Lung (tissue), 11 donors: ENCODE measurements at regions not wholly inside any gene's neighbourhood (a gene's known extent, or its start where the extent isn't known, plus 50 kb on each side); places are given as distances from the start of the nearest gene placed in this dataset.

Experiments used
- ATAC-seq: fragments of 200-7000 bp; cut with Tn5 transposase; one replicate; pipeline ENCODE4 v1.9.1; 2020; ENCODE audit warnings: moderate number of reproducible peaks; ENCODE audit not compliant: insufficient read depth, low FRiP score
- DNase-seq, 3 donors: peaks; one replicate each; pipeline ENCODE4 v3.0.0-alpha.2; 2013 to 2017
- H3K27ac ChIP-seq, 2 donors: one replicate each; pipeline ENCODE4 v1.5.1; 2013; ENCODE audit warnings: mild to moderate bottlenecking in 2 of 2, moderate library complexity in 2 of 2, control low read depth in 1 of 2, inconsistent platforms in 1 of 2, low read depth in 1 of 2, low read length in 1 of 2
- H3K27me3 ChIP-seq, 3 donors: one replicate each; pipeline ENCODE4 v1.5.1; 2013; ENCODE audit warnings: low read length in 2 of 3; ENCODE audit not compliant: control insufficient read depth in 3 of 3, insufficient read depth in 3 of 3
- H3K36me3 ChIP-seq, 4 donors: one replicate each; pipeline ENCODE4 v1.5.1; 2013; ENCODE audit warnings: low read length in 4 of 4, mild to moderate bottlenecking in 1 of 4, moderate library complexity in 1 of 4; ENCODE audit not compliant: control insufficient read depth in 4 of 4, insufficient read depth in 4 of 4
- H3K4me1 ChIP-seq, 5 donors: one replicate each; pipeline ENCODE4 v1.5.1; 2013; ENCODE audit warnings: low read length in 5 of 5, mild to moderate bottlenecking in 2 of 5, moderate library complexity in 1 of 5; ENCODE audit not compliant: control insufficient read depth in 5 of 5, insufficient read depth in 5 of 5
- H3K4me3 ChIP-seq: one replicate; pipeline ENCODE4 v1.5.1; 2013; ENCODE audit warnings: mild to moderate bottlenecking, control low read depth, moderate library complexity
- H3K9ac ChIP-seq, 2 donors: one replicate each; pipeline ENCODE4 v1.5.1; 2013; ENCODE audit warnings: low read length in 2 of 2, control low read depth in 1 of 2; ENCODE audit not compliant: insufficient read depth in 1 of 2
- H3K9me3 ChIP-seq, 4 donors: one replicate each; pipeline ENCODE4 v1.5.1; 2013; ENCODE audit warnings: low read length in 3 of 4, mild to moderate bottlenecking in 1 of 4, moderate library complexity in 1 of 4; ENCODE audit not compliant: control insufficient read depth in 4 of 4, insufficient read depth in 3 of 4
- WGBS, 2 donors: extraction: QIAGEN DNeasy Blood & Tissue Kit; methylation state at CpG; one replicate each; pipeline ENCODE4 v1.1.7; 2013; 5-methylcytosine and 5-hydroxymethylcytosine counted together
- TF ChIP-seq, protein P1 (sequence below): IDR thresholded peaks from 2 replicates; pipeline ENCODE4 v1.5.1; 2012; ENCODE audit warnings: mild to moderate bottlenecking; ENCODE audit errors: control extremely low read depth, extremely low read depth
- donor health status: control.
- donor health status: control.
- donor health status: Bipolar disorder and iron deficiency.
- donor health status: healthy.
- donor health status: DM: yes; HTN: yes; CAD: no.

DNA sequence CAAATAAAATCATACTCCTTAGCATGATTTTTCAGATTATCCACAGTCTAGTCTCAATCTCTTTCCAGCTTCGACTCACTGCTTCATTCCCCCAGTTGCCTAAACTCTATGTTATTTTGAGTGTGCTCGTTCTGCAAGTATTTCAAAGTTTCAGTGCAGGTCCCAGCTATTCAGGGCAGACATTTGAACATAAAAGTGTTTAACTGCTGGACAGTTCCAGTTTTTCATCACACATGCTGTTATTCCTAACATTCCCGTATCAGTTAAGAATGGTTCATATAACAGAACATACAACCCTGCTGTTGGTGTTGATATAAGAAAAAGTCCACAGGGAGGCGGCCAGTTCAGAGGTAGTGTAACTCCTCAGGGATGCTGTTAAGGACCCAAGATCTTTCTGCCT is 113.3 kb downstream of the SLIT2 start:
- Histone ChIP-seq H3K4me1 (peaks cover 0 to 17% (median 11%) of the 10 kb centered on the region in 5 donors), H3K27ac (no peak overlapping the region), H3K27me3 (no peaks in the 10 kb centered on the region), H3K9me3 (no peaks in the 10 kb centered on the region), H3K4me3 (no peak overlapping the region), H3K36me3 (peaks cover 0 to 11% (median 6%) of the 10 kb centered on the region in 4 donors), H3K9ac (no peak overlapping the region)
- TF ChIP-seq, protein P1, sequence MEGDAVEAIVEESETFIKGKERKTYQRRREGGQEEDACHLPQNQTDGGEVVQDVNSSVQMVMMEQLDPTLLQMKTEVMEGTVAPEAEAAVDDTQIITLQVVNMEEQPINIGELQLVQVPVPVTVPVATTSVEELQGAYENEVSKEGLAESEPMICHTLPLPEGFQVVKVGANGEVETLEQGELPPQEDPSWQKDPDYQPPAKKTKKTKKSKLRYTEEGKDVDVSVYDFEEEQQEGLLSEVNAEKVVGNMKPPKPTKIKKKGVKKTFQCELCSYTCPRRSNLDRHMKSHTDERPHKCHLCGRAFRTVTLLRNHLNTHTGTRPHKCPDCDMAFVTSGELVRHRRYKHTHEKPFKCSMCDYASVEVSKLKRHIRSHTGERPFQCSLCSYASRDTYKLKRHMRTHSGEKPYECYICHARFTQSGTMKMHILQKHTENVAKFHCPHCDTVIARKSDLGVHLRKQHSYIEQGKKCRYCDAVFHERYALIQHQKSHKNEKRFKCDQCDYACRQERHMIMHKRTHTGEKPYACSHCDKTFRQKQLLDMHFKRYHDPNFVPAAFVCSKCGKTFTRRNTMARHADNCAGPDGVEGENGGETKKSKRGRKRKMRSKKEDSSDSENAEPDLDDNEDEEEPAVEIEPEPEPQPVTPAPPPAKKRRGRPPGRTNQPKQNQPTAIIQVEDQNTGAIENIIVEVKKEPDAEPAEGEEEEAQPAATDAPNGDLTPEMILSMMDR = no peak
- DNase-seq (no peak), ATAC-seq (no peak)
- 85 to 88% methylated on average over 4 of the region's 4 CpGs for WGBS, 2 donors

DNA sequence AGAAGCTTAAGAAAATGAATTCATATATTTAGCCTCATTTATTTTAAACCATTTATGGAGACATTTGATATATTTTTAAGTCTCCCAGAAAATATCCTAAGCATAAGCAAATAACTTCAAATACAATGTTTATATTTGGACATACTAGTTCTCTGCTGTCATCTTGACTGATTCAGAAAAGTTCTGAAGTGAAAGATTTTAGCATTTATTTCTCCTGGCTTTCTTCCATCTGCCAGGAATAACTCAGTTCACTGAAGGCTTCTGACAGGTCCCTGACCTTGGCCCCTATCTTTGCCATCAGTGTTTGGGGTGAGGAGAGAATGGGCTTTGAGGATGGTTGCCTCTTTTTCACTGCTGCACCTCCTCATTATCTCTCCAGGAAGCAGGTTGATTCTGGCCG is 115.7 kb downstream of the SLIT2 start:
- TF ChIP-seq, protein P1 = no peak
- H3K36me3 ChIP-seq = peaks cover 0 to 13% (median 4%) of the 10 kb centered on the region in 4 donors

DNA sequence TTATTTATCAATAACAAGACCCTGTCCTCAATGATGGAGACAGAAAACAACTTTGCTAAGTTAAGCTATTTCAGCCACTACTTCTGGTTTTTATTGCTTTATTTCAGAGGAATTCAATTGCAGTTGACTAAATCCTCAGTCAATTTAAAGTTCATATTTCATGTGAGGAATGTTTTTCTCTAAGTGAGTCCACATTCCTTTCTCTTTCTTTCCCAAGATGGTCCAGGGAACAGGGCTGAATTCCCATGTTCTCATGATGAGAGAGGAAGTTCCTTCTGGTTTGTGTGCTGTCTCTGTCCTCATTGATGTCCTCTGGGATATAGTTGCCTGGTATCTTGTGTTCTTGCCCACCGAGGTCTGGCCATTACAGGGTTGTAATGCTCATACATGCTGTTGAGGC is 117.2 kb downstream of the SLIT2 start:
- 72 to 76% methylated on average over 1 of the region's 1 CpG for WGBS, 2 donors
- no peak for DNase-seq
- H3K4me1 ChIP-seq = peaks cover 0 to 43% (median 23%) of the 10 kb centered on the region in 5 donors
- peak overlapping the region in 1 of 2 donors; percentile 34 for H3K9ac ChIP-seq
- H3K27ac ChIP-seq = no peak overlapping the region
- H3K4me3 ChIP-seq = no peak overlapping the region
- no peaks in the 10 kb centered on the region for H3K9me3 ChIP-seq
- peaks cover 0 to 13% (median 4%) of the 10 kb centered on the region in 4 donors for H3K36me3 ChIP-seq
- TF ChIP-seq, protein P1 = no peak
- no peak for ATAC-seq
- no peaks in the 10 kb centered on the region for H3K27me3 ChIP-seq

More for the DNA sequence above, 115.7 kb downstream of the SLIT2 start:
- peaks cover 0 to 31% (median 23%) of the 10 kb centered on the region in 5 donors for H3K4me1 ChIP-seq
- no peak for ATAC-seq
- DNase-seq = no peak
- H3K4me3 ChIP-seq = no peak overlapping the region
- 47 to 52% methylated on average over 1 of the region's 1 CpG for WGBS, 2 donors
- H3K27me3 ChIP-seq = no peaks in the 10 kb centered on the region
- no peak overlapping the region for H3K9ac ChIP-seq
- no peaks in the 10 kb centered on the region for H3K9me3 ChIP-seq
- no peak overlapping the region for H3K27ac ChIP-seq

DNA sequence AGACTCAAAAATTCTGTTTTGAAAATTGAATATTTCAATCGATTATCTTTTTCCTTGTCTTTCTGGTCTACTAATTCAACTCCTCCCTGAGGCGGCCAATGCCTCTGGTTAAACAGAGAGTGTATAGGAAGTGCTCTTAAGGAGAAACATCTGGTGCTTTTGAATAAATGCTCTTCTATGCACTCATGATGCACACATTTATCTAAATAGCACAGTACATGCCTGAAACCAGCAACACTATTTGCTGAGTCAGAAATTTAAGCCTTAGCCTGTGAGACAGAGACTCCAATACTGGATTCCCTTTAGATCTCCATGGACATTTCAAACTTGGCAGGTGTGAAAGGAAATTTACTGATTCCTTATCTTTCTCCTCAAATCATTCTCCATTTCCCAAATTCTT is 118.6 kb downstream of the SLIT2 start:
- H3K9me3 ChIP-seq = no peaks in the 10 kb centered on the region
- WGBS, 2 donors = 69 to 91% methylated on average over 2 of the region's 2 CpGs
- no peak for ATAC-seq
- no peak overlapping the region for H3K9ac ChIP-seq
- no peak overlapping the region for H3K27ac ChIP-seq
- H3K27me3 ChIP-seq = no peaks in the 10 kb centered on the region
- peaks cover 0 to 11% (median 2%) of the 10 kb centered on the region in 4 donors for H3K36me3 ChIP-seq
- TF ChIP-seq, protein P1 = no peak
- peaks cover 0 to 48% (median 23%) of the 10 kb centered on the region in 5 donors for H3K4me1 ChIP-seq
- no peak overlapping the region for H3K4me3 ChIP-seq
- peak; percentile 33 to 96 (median 93) for DNase-seq
